ENCODE measurements at regions not wholly inside any gene's neighbourhood (a gene's known extent, or its start where the extent isn't known, plus 50 kb on each side); places are given as distances from the start of the nearest gene placed in this dataset.
"Not testable (repeated sequence)": the region's sequence is repeated elsewhere in the genome, so short reads cannot be mapped to it uniquely, and the experiment has no call there.

DNA sequence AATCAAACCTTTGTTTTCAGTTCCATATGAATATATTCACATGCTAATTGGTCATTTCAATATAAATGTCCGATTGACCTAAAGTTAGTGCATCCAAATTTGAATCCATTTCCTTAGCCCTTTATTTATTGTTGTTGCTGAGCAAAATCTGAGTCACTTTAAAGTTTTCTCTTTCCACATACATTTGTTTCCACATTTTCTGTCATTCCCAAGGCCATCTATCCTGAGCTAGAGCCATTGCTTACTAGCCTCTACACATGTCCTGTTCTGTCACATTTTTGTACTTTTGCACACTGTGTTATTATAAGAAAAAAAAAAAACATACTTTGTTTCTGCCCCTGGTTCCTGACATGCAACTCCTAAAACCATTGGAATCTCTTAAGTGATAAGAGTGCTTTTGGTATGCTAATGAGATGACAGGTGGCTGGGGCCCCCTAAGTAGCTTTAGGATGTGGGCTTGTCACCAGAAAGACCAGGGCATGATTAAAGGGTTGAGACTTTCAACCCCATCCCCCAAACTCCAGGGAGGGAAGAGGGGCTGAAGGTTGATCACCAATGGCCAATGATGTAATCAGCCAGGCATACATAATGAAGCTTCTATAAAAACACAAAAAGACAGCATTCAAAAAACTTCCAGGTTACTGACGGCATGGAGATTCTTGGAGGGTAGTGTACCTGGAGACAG, 353.3 kb upstream of the MAGEB16 start:
- TF ChIP-seq, protein P1, sequence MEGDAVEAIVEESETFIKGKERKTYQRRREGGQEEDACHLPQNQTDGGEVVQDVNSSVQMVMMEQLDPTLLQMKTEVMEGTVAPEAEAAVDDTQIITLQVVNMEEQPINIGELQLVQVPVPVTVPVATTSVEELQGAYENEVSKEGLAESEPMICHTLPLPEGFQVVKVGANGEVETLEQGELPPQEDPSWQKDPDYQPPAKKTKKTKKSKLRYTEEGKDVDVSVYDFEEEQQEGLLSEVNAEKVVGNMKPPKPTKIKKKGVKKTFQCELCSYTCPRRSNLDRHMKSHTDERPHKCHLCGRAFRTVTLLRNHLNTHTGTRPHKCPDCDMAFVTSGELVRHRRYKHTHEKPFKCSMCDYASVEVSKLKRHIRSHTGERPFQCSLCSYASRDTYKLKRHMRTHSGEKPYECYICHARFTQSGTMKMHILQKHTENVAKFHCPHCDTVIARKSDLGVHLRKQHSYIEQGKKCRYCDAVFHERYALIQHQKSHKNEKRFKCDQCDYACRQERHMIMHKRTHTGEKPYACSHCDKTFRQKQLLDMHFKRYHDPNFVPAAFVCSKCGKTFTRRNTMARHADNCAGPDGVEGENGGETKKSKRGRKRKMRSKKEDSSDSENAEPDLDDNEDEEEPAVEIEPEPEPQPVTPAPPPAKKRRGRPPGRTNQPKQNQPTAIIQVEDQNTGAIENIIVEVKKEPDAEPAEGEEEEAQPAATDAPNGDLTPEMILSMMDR (IDR thresholded peaks at IDR 0.05; ENCODE audit: low read depth, low read length, missing control alignments): no peak
- H3K4me3 ChIP-seq (replicated peaks; ENCODE audit: low read depth, low read length): no peak overlapping the region
- DNase-seq (ENCODE audit: extremely low read depth, low read depth): no peak

DNA sequence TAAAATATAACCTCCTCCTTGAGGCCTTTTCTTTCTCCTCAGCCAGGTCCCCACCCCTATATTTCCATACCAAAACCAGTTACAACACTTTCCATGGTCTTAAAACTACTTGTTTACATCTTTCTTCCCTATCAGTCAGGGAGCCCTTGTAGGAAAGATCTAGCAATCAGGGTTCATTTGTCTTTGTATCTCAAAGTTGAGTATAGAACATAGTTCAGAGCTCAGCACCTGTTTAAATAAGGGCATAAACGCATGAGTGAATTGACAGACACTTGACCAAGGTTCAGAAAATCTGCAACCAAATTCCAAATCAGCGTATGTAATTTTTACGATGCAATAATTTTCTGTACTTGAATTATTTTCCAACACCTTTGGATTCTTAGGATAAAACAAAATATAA, 352.2 kb upstream of the MAGEB16 start:
- TF ChIP-seq, protein P1 (IDR thresholded peaks at IDR 0.05; ENCODE audit: low read depth, low read length, missing control alignments): no peak
- no peak for DNase-seq (ENCODE audit: extremely low read depth, low read depth)
- H3K4me3 ChIP-seq (replicated peaks; ENCODE audit: low read depth, low read length): no peak overlapping the region

DNA sequence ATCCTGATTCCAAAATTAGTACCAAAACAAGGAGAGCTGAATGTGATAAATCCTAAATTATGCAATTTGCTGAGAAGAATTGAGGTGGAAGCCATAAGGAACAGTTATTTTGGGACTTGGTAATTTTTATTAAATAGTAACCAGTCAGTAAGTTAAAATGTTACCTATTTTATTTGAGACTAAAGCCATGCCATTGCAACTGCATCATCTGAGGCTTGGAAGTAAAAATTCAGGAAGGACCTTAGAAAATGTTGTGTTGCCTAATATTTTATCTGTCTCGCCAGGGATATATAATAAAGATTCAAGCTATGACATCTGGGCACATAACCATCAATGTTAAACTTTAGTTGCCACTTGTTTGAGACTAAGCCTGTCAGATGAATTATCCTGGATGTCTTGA, 341.3 kb upstream of the MAGEB16 start:
- DNase-seq (ENCODE audit: extremely low read depth, low read depth): no peak
- TF ChIP-seq, protein P1 (IDR thresholded peaks at IDR 0.05; ENCODE audit: low read depth, low read length, missing control alignments): no peak
- no peak overlapping the region for H3K4me3 ChIP-seq (replicated peaks; ENCODE audit: low read depth, low read length)

DNA sequence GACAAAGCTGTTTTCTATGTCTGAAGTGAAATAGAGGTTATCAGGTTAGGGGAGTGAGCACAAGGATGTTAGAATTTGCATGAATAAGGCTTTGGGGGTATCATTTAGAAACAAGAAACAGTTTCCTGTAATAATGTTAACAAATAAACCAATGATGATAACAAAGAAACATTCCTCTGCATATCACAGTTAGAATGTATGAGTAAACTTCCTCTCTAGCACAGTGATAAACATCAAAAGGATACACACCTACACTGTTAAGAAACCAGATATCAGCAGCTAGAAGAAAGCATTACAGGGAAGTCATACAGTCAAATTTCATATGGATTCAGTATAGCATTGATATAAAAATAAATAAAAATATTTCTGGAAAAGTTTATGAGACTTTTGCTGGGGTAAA, 340.0 kb upstream of the MAGEB16 start:
- no peak for DNase-seq (ENCODE audit: extremely low read depth, low read depth)
- no peak overlapping the region for H3K4me3 ChIP-seq (replicated peaks; ENCODE audit: low read depth, low read length)
- TF ChIP-seq, protein P1 (IDR thresholded peaks at IDR 0.05; ENCODE audit: low read depth, low read length, missing control alignments): no peak

DNA sequence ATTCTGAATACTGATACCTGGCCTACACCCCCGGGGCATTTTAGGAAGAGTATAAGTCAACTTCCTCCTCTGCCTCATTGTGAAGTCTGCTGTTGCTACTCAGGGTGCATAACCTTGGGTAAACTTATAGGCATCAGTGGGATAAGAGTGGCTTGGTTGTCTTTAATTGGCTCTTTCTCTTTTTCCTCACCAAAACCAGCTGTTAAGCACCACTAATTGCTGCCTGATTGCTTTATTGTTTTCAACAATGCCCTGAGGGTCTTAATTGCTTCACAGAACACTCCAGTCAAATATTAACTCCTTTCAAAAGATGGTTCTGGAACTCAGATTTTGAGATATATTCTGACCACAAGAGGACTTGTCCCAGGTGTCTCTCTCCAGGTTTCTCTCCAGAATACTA, 337.0 kb upstream of the MAGEB16 start:
- TF ChIP-seq, protein P1 (IDR thresholded peaks at IDR 0.05; ENCODE audit: low read depth, low read length, missing control alignments): no peak
- no peak overlapping the region for H3K4me3 ChIP-seq (replicated peaks; ENCODE audit: low read depth, low read length)
- no peak for DNase-seq (ENCODE audit: extremely low read depth, low read depth)

DNA sequence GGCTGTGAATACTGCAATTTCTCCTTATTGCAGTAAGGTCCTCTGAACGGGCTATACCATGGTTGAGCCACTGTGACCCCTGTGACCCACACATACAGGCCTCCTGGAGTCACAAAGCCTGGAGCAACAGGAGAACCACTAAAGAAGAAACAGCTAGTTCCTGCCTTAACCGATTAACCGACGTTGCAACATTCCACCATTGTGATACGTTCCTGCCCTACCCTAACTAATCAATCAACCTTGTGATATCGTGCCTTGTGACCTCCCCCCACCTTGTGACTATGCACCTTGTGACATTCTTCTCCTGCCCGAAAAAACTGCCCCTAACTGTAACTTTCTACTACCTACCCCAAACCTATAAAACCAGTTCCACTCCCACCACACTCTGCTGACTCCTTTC, 301.5 kb upstream of the MAGEB16 start:
- H3K4me3 ChIP-seq (replicated peaks; ENCODE audit: low read depth, low read length); DNase-seq (ENCODE audit: extremely low read depth, low read depth): not testable (repeated sequence)

DNA sequence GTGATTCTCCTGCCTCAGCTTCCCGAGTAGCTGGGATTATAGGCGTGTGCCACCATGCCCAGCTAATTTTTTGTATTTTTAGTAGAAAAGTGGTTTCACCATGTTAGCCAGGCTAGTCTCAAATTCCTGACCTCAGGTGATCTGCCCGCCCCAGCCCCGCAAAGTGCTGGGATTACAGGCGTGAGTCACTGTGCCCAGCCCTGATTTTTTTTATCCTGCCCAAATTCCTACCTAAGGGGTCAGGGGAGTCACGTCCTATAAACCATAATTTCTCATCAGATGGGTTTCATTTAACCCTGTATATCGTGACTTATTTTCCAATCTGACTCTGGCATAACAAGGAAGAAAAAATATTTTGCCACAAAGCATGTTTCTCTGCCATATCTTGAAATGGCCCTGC, 300.7 kb upstream of the MAGEB16 start:
- DNase-seq (ENCODE audit: extremely low read depth, low read depth): not testable (repeated sequence)

More for the DNA sequence above, 300.7 kb upstream of the MAGEB16 start:
- H3K4me3 ChIP-seq (replicated peaks; ENCODE audit: low read depth, low read length): not testable (repeated sequence)
